AG04450 (cell line): ENCODE measurements at regions not wholly inside any gene's neighbourhood (a gene's known extent, or its start where the extent isn't known, plus 50 kb on each side); places are given as distances from the start of the nearest gene placed in this dataset.

Experiments
- CTCF ChIA-PET: fragments of 300-600, 350-600 bp; formaldehyde crosslinking; extraction: SDS; loops from one replicate; lab custom pipeline; 2022; ENCODE audit warnings: antibody characterized with exemption, inconsistent platforms; lab: Charles Lee
- POLR2A ChIA-PET: fragments of 350-600 bp; formaldehyde crosslinking; extraction: SDS; loops from one replicate; lab custom pipeline; 2021; ENCODE audit warnings: antibody characterized with exemption, inconsistent platforms; lab: Yijun Ruan, JAX
- DNase-seq: peaks from one replicate; pipeline ENCODE4 v3.0.0-alpha.2; 2011; ENCODE audit warnings: low read depth, low spot score
- H3K27ac ChIP-seq: one replicate; pipeline ENCODE4 v1.5.1; 2012; ENCODE audit warnings: low read depth, low read length, control low read depth
- H3K27me3 ChIP-seq: one replicate; pipeline ENCODE4 v1.6.0; 2012; ENCODE audit warnings: low read length; ENCODE audit not compliant: control insufficient read depth, insufficient read depth
- H3K4me3 ChIP-seq: 2 replicates; pipeline ENCODE4 v1.5.1; 2011; ENCODE audit warnings: mild to moderate bottlenecking, low read depth, low read length, control low read depth
- H3K9me3 ChIP-seq: 2 replicates; pipeline ENCODE4 v1.5.1; 2012; ENCODE audit warnings: low read length; ENCODE audit not compliant: control insufficient read depth, insufficient read depth
- CTCF ChIP-seq: IDR thresholded peaks from 2 replicates; pipeline ENCODE4 v1.5.1; 2011; ENCODE audit warnings: low read depth, low read length, control low read depth, inconsistent platforms

- no peak for DNase-seq
- ChIA-PET CTCF (no interaction called here), POLR2A (no interaction called here)
- Histone ChIP-seq H3K4me3 (no peak overlapping the region), H3K9me3 (peaks cover 53% of the 10 kb centered on the region), H3K27me3 (no peaks in the 10 kb centered on the region), H3K27ac (no peak overlapping the region)
- no peak for TF ChIP-seq CTCF
Observed at GRCh38 chr19:28509079-28509895, 703.7 kb downstream of the UQCRFS1 start.

DNA sequence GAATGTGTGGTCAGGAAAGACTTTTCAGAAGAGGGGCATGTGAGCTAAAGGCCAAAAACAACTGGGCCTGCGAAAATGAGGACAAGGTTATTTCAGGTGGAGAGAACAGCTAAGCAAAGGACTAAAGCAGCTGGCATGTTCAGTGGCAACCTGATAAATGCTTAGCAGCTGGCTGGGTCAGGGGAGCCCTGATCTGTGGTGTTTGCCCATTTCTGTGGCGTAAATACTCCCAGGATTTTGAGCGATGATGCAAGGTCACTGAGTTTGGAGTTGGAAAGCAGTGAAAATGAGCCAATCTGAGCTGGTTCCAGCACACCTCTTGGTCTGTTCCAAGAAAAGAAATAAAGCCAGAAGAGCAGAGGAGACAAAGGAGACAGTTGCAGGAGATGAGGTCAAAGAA lies 704.3 kb downstream of the UQCRFS1 start:
- DNase-seq: no peak
- Histone ChIP-seq H3K27ac (no peak overlapping the region), H3K4me3 (no peak overlapping the region), H3K27me3 (no peaks in the 10 kb centered on the region), H3K9me3 (peaks cover 48% of the 10 kb centered on the region)
- no peak for TF ChIP-seq CTCF
- CTCF ChIA-PET: no interaction called here
- POLR2A ChIA-PET: no interaction called here

DNA sequence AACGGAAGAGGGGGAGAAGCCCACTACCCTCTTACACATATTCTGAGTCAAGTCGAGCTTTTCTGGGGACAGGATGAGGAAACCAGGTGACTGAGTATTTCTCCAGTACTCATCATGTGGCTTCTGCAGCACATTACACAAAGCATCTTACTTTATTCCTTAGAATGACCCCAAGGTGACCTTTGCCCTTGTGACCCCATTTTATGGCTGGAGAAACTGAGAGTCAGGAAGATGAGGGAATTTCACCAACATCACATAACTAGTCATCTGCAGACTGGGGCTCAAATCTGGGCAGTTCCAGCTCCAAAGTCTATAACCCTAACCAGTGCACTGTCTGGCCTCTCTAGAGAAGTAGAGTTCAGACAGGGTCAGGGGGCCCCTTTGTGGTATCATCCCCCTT lies 707.0 kb downstream of the UQCRFS1 start:
- ChIA-PET POLR2A (no interaction called here), CTCF (no interaction called here)
- Histone ChIP-seq H3K27ac (no peak overlapping the region), H3K4me3 (no peak overlapping the region), H3K9me3 (peaks cover 49% of the 10 kb centered on the region), H3K27me3 (no peaks in the 10 kb centered on the region)
- TF ChIP-seq CTCF: no peak
- DNase-seq: no peak

GRCh38 chr19:28505134-28505533 lies 707.8 kb downstream of the UQCRFS1 start:
- no peak overlapping the region for H3K4me3 ChIP-seq
- ChIA-PET CTCF (no interaction called here), POLR2A (no interaction called here)
- H3K27me3 ChIP-seq: no peaks in the 10 kb centered on the region
- no peak overlapping the region for H3K27ac ChIP-seq
- no peak for TF ChIP-seq CTCF
- peaks cover 57% of the 10 kb centered on the region for H3K9me3 ChIP-seq
- no peak for DNase-seq

DNA sequence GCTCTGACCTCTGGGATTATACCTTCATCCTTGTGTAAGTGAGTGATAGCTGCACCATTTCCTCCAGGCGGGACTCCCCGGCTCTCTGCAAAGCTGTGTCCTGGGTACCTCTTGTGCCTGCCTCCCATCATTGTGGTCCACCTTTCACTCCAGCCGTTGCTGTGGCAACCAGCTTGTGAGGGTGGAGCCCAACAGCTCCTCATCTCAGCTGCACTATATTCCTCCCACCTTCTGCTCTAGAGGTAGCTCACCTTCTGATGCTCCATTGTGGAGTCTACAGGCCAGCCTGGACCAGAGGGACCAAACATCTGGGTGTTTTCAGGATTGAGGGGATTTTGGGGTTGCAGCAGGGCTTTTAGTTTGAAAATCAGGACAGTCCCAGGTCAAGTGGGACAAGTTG lies 708.2 kb downstream of the UQCRFS1 start:
- DNase-seq: no peak
- H3K9me3 ChIP-seq: peaks cover 53% of the 10 kb centered on the region
- no peak overlapping the region for H3K4me3 ChIP-seq
- no peak overlapping the region for H3K27ac ChIP-seq
- no peak for TF ChIP-seq CTCF
- no peaks in the 10 kb centered on the region for H3K27me3 ChIP-seq
- CTCF ChIA-PET: no interaction called here
- POLR2A ChIA-PET: no interaction called here
